Mammary epithelial cell (primary cell): ENCODE measurements at regions not wholly inside any gene's neighbourhood (a gene's known extent, or its start where the extent isn't known, plus 50 kb on each side); places are given as distances from the start of the nearest gene placed in this dataset.

ENCODE experiments used
- EZH2 ChIP-seq: IDR thresholded peaks from 2 replicates; pipeline ENCODE4 v1.6.1; 2012; ENCODE audit warnings: low read length, inconsistent platforms, borderline replicate concordance
- TF ChIP-seq, protein P1 (sequence below), 2 donors: IDR thresholded peaks in 1 of 2; conservative IDR thresholded peaks in 1 of 2; 2 replicates each; pipeline ENCODE4 v1.5.1; 2011 to 2012; ENCODE audit warnings: inconsistent platforms in 2 of 2, low read length in 2 of 2, mild to moderate bottlenecking in 2 of 2, control low read depth in 1 of 2, low read depth in 1 of 2; ENCODE audit not compliant: insufficient read depth in 1 of 2; ENCODE audit errors: extremely low read depth in 1 of 2

DNA sequence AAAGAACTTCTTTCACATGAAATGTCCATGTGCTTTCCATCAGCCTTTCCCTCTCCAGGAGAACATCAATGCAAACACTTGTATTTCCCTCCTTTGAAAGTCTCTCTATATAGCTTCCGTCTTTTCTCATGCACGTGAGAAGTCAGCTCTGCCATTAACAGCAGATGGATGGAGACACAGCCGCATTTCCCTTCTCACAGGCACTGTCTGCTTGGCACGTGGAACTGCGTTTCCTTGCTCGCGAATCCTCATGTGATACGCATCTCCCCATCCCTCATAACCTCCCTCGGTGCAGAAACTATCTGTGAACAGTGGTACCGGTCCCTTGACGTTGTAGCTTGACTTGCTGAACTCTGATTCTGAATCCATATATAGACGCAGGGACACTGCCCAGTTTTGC, 717.0 kb upstream of the RBFOX1 start:
- TF ChIP-seq, protein P1, sequence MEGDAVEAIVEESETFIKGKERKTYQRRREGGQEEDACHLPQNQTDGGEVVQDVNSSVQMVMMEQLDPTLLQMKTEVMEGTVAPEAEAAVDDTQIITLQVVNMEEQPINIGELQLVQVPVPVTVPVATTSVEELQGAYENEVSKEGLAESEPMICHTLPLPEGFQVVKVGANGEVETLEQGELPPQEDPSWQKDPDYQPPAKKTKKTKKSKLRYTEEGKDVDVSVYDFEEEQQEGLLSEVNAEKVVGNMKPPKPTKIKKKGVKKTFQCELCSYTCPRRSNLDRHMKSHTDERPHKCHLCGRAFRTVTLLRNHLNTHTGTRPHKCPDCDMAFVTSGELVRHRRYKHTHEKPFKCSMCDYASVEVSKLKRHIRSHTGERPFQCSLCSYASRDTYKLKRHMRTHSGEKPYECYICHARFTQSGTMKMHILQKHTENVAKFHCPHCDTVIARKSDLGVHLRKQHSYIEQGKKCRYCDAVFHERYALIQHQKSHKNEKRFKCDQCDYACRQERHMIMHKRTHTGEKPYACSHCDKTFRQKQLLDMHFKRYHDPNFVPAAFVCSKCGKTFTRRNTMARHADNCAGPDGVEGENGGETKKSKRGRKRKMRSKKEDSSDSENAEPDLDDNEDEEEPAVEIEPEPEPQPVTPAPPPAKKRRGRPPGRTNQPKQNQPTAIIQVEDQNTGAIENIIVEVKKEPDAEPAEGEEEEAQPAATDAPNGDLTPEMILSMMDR (conservative IDR thresholded peaks at IDR 0.05 in 1 of 2, IDR thresholded peaks at IDR 0.05 in 1 of 2; ENCODE audit: extremely low read depth in 1 of 2, insufficient read depth in 1 of 2, low read depth in 1 of 2, low read length in 2 of 2), result no peak
- TF ChIP-seq EZH2, result no peak
